OCI-LY1 (cell line): ENCODE measurements at regions not wholly inside any gene's neighbourhood (a gene's known extent, or its start where the extent isn't known, plus 50 kb on each side); places are given as distances from the start of the nearest gene placed in this dataset.

Experiments used
- H2AFZ ChIP-seq: fragments of 200-600 bp; sonication (generic), shearing (Covaris generic); 2 replicates; pipeline ENCODE4 v1.6.0; 2014; ENCODE audit warnings: antibody characterized with exemption, mild to moderate bottlenecking, low read length
- H3F3A ChIP-seq: fragments of 200-600 bp; sonication (generic), shearing (Covaris generic); 2 replicates; pipeline ENCODE4 v1.6.0; 2014; ENCODE audit warnings: mild to moderate bottlenecking, antibody characterized with exemption, low read length, moderate library complexity; ENCODE audit not compliant: insufficient read depth
- H3K27ac ChIP-seq: fragments of 200-600 bp; sonication (generic); 2 replicates; pipeline ENCODE4 v1.5.1; 2014; ENCODE audit warnings: low read length, mixed run types, mild to moderate bottlenecking, low read depth; ENCODE audit not compliant: poor library complexity, severe bottlenecking
- H3K27me3 ChIP-seq: fragments of 200-600 bp; sonication (generic); 2 replicates; pipeline ENCODE4 v1.6.0; 2014; ENCODE audit warnings: antibody characterized with exemption, mild to moderate bottlenecking, low read length, moderate library complexity; ENCODE audit not compliant: insufficient read depth
- H3K36me3 ChIP-seq: fragments of 200-600 bp; sonication (generic); 2 replicates; pipeline ENCODE4 v1.6.1; 2014; ENCODE audit warnings: mild to moderate bottlenecking, antibody characterized with exemption, low read length, moderate library complexity, mixed read lengths; ENCODE audit not compliant: insufficient read depth
- H3K4me1 ChIP-seq: fragments of 200-600 bp; sonication (generic); 2 replicates; pipeline ENCODE4 v1.5.1; 2014; ENCODE audit warnings: mild to moderate bottlenecking, low read length, moderate library complexity; ENCODE audit not compliant: insufficient read depth, severe bottlenecking
- H3K4me2 ChIP-seq: fragments of 200-600 bp; sonication (generic), shearing (Covaris generic); 2 replicates; pipeline ENCODE4 v1.6.1; 2014; ENCODE audit warnings: low read length
- H3K4me3 ChIP-seq: fragments of 200-600 bp; sonication (generic); 2 replicates; pipeline ENCODE4 v1.5.1; 2014; ENCODE audit warnings: low read length, low read depth, mild to moderate bottlenecking, mixed read lengths; ENCODE audit not compliant: poor library complexity, severe bottlenecking
- H3K79me2 ChIP-seq: fragments of 200-600 bp; shearing (Covaris generic); 2 replicates; pipeline ENCODE4 v1.6.1; 2016; ENCODE audit warnings: mixed run types, low read length, mixed read lengths; ENCODE audit not compliant: insufficient read depth
- H3K9ac ChIP-seq: fragments of 200-600 bp; sonication (generic), shearing (Covaris generic); 2 replicates; pipeline ENCODE4 v1.6.1; 2014; ENCODE audit warnings: mild to moderate bottlenecking, low read length, mixed read lengths
- H3K9me2 ChIP-seq: fragments of 200-600 bp; sonication (generic), shearing (Covaris generic); 2 replicates; pipeline ENCODE4 v1.6.1; 2014; ENCODE audit warnings: low read depth, mild to moderate bottlenecking, low read length, mixed read lengths
- H3K9me3 ChIP-seq: fragments of 200-600 bp; shearing (Covaris generic); 2 replicates; pipeline ENCODE4 v1.6.1; 2014; ENCODE audit warnings: low read length, mixed read lengths
- H4K20me1 ChIP-seq: fragments of 200-600 bp; sonication (generic), shearing (Covaris generic); 2 replicates; pipeline ENCODE4 v1.6.0; 2016; ENCODE audit warnings: mild to moderate bottlenecking, low read length; ENCODE audit not compliant: insufficient read depth
- EZH2 ChIP-seq: fragments of 200-600 bp; sonication (generic), shearing (Covaris generic); IDR thresholded peaks from 2 replicates; pipeline ENCODE4 v1.8.0; 2017; ENCODE audit warnings: borderline replicate concordance, mixed run types, mild to moderate bottlenecking, antibody characterized with exemption, low read length, moderate library complexity, mixed read lengths
- TF ChIP-seq, protein P1 (sequence below): fragments of 200-600 bp; sonication (generic), shearing (Covaris generic); IDR thresholded peaks from 2 replicates; pipeline ENCODE4 v1.5.1; 2017; ENCODE audit warnings: mild to moderate bottlenecking, antibody characterized with exemption, low read length, moderate library complexity, mixed read lengths

DNA sequence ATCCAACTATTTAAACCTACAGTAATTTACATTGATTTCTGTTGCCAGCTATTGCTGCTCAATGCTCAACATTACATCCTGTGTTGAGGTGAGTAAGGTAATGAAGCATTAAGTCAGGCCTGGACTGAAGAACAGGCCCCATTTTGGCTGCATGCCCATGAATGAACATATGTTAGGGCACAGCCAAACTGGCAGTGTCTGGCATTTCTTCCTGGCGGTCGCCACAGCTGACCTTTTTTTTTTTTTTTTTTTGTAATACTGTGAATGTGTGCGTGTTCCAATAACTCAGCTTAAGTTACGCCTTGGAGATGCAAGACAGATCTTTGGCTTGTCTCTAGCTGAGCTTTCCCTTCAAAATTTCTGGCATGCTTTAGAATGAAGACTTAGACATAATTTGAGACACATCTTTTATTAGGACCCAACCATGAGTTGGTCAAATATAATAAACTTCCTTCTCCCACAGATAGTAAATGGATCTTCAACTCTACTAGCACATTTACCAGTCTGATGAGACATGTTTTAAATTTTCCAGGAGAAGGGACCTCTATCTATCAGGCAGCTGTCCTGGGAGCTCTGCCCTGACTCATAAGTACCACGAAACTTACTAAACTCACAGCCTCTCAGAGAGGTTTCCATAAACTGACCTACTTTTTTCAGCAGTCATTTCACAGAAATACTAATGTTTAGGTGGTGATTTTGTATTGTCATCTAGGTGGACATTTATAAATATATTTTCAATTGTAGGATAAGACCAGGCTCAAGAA, 341.1 kb upstream of the RUNX1 start:
- Histone ChIP-seq H4K20me1 (no peaks in the 10 kb centered on the region), H3K9ac (no peak overlapping the region), H3K27ac (no peak overlapping the region), H3K4me3 (no peak overlapping the region), H3K27me3 (no peaks in the 10 kb centered on the region), H2AFZ (no peak overlapping the region), H3K4me2 (no peak overlapping the region), H3K4me1 (peaks cover 18% of the 10 kb centered on the region), H3F3A (no peaks in the 10 kb centered on the region), H3K9me3 (no peaks in the 10 kb centered on the region), H3K36me3 (no peaks in the 10 kb centered on the region; the same call in 1 of the 2 replicates), H3K9me2 (no peaks in the 10 kb centered on the region), H3K79me2 (no peaks in the 10 kb centered on the region)
- no peak for TF ChIP-seq EZH2
- TF ChIP-seq, protein P1, sequence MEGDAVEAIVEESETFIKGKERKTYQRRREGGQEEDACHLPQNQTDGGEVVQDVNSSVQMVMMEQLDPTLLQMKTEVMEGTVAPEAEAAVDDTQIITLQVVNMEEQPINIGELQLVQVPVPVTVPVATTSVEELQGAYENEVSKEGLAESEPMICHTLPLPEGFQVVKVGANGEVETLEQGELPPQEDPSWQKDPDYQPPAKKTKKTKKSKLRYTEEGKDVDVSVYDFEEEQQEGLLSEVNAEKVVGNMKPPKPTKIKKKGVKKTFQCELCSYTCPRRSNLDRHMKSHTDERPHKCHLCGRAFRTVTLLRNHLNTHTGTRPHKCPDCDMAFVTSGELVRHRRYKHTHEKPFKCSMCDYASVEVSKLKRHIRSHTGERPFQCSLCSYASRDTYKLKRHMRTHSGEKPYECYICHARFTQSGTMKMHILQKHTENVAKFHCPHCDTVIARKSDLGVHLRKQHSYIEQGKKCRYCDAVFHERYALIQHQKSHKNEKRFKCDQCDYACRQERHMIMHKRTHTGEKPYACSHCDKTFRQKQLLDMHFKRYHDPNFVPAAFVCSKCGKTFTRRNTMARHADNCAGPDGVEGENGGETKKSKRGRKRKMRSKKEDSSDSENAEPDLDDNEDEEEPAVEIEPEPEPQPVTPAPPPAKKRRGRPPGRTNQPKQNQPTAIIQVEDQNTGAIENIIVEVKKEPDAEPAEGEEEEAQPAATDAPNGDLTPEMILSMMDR = no peak

DNA sequence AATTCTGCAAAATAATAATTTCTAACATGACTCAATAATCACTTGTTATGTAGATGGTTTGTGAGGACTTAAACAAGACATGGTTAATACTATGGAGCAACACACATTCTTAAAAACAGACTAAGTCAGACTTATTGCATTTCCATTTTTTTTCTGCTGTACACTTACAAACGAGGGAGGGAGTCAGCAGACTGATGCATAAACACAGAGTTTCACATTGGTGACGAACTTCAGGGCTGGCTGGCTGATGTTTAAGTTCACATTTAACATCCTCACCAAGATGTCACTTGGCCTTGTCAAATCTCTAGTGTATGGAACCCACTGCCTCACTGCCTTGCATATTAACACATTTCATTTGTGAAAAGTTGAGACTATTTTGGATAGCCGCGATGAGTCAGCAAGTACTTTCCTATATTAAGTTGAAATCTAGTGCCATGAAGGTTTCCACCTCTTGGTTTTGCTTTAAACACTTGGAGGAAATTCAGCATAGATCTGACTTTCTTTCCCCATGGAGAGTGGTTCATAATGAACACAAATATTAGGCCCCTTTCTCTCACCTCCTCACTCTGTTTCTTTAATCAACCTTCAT, 337.5 kb upstream of the RUNX1 start:
- Histone ChIP-seq H3K27ac (no peak overlapping the region), H4K20me1 (no peaks in the 10 kb centered on the region), H3K4me2 (no peak overlapping the region), H3K9me2 (no peaks in the 10 kb centered on the region), H2AFZ (peak overlapping the region; percentile 54; the same call in 1 of the 2 replicates), H3K9ac (no peak overlapping the region), H3F3A (no peaks in the 10 kb centered on the region), H3K36me3 (no peaks in the 10 kb centered on the region; the same call in 1 of the 2 replicates), H3K4me1 (peaks cover 18% of the 10 kb centered on the region), H3K79me2 (no peaks in the 10 kb centered on the region), H3K9me3 (no peaks in the 10 kb centered on the region), H3K27me3 (no peaks in the 10 kb centered on the region), H3K4me3 (no peak overlapping the region)
- no peak for TF ChIP-seq EZH2
- TF ChIP-seq, protein P1 = no peak

DNA sequence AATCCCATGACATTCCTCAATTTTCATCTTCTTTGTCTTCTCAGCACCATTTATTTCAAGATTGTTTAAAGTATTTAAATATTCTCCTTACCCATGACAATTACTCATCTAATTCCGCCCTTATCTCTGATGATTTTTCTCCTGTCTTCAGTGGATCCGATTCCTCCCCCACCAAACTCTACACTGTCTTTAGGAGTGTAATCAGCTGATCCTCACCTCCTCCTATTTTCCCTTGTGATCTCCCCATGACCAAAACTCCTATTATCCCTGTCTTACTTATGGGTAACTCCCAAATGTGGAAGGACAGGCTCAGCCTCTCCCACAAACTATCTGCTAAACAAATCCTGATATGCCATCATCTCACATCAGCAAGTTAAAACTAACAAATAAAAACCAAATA, 335.3 kb upstream of the RUNX1 start:
- Histone ChIP-seq H3K4me2 (no peak overlapping the region), H3F3A (no peaks in the 10 kb centered on the region), H3K4me1 (peaks cover 9% of the 10 kb centered on the region), H3K27ac (no peak overlapping the region), H3K79me2 (no peaks in the 10 kb centered on the region), H3K27me3 (no peaks in the 10 kb centered on the region), H4K20me1 (no peaks in the 10 kb centered on the region), H3K9me2 (no peaks in the 10 kb centered on the region), H3K9ac (no peak overlapping the region), H3K9me3 (no peaks in the 10 kb centered on the region), H2AFZ (no peak overlapping the region), H3K36me3 (no peaks in the 10 kb centered on the region), H3K4me3 (no peak overlapping the region)
- TF ChIP-seq, protein P1 = no peak
- no peak for TF ChIP-seq EZH2
